G401.6 (cell line): ENCODE measurements at regions not wholly inside any gene's neighbourhood (a gene's known extent, or its start where the extent isn't known, plus 50 kb on each side); places are given as distances from the start of the nearest gene placed in this dataset.
"Not testable (repeated sequence)": the region's sequence is repeated elsewhere in the genome, so short reads cannot be mapped to it uniquely, and the experiment has no call there.

Experiments
- FAIRE-seq: peaks from 2 replicates; lab custom pipeline; 2012; peaks lifted over from hg19 to GRCh38; lab: Jason Lieb, UNC

DNA sequence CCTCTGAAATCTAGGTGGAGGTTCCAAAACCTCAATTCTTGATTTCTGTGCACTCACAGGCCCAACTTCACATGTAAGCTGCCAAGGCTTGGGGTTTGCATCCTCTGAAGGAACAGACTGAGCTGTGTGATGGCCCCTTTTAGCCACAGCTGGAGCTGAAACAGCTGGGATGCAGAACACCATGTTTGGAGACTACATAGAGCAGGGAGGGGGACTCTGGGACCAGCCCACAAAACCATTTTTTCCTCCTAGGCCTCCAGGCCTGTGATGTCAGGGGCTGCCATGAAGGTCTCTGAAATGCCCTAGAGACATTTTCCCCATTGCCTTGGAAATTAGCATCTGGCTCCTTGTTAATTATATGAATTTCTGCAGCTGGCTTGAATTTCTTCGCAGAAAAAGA is 1025.9 kb upstream of the NOVA1 start:
- FAIRE-seq = no peak

DNA sequence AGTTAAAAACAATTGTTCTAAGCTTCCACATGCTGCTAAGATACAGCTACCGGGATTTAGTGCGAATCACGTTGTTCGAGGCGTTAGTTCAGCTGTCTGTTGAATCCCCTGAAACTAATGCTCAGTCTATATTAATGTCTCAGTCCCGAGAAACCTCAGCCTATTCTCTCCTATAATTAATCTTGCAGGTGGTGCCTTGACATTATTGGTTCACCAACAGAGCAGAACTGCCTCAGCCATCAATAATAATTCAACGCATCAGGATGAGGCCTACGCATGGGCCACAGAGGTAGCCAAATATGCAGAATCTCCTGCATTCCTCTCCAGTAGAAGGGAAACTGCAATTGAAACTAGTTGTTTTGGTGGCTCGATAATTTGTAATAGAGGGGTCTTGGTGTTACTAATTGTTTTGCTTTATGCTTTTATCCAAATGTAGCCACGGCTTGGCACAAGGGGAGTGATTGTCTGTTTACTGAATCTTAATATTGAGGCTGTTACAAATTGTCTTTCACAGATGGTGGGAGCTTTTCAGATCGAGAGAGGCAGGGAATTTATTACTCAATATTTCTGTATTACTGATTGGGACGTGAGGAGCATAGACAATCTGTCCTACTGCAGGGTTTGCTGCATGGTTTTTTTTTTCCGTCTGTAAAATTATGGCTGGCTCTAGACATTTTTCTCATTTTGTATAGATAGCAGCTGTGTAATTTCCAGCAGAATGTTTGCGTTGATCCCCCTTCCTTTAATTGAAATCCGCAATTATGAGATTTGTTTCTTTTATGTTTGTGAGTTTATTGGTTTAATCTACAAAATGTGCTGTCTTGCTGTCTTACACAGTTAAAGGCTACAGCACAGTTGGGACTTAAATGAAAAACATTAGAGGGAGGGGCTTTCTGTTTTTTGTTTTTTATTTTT is 1036.5 kb upstream of the NOVA1 start:
- no peak for FAIRE-seq

DNA sequence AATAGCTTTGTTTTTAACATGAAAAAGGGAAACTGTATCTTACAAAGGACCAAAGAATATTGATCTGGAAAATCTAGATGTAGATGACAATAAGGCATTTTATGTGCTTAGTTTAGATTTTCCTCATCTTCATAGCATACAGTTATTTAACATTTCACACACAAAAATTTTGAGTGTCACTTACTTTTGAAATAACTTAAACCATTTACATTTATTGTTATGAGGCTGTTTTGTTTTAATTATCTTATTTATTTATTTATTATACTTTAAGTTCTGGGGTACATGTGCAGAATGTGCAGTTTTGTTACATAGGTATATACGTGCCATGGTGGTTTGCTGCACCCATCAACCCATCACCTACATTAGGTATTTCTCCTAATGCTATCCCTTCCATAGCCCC is 1042.9 kb upstream of the NOVA1 start:
- FAIRE-seq = not testable (repeated sequence)

DNA sequence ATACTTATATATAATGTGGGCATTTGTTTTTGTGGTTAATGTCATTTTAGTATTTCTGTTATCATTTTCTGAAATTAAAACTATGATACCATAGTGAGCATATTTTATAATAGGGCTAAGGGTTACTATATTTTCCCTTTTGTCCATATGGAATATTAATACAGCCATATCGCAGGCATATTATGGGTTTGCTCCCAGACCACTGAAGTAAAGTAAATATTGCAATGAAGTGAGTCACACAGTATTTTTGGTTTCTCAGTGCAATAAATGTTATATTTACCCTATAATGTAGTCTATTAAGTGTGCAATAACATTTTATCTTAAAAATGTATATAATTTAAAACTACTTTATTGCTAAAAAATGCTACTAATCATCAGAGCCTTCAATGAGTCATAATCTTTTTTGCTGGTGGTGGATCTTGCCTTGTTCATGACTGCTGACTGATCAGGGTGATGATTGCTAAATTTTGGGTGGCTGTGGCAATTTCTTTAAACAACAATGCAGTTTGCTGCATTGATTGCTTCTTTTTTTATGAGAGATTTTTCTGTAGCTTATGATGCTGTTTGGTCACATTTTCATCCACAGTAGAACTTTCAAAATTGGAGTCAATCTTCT is 1044.5 kb upstream of the NOVA1 start:
- no peak for FAIRE-seq

DNA sequence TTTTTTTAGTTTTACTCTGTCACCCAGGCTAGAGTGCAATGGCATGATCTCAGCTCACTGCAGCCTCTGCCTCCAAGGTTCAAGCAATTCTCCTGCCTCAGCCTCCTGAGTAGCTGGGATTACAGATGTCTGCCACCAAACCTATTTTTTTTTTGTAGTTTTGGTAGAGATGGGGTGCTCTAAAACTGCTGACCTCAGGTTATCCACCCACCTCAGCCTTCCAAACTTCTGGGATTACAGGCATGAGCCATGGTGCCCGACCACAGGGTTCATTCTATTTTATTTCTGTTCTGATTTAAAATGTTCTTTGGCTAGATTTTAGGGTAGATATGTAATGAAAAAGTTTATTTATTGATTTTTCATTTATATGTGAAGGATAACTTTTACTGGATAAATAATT is 1062.8 kb upstream of the NOVA1 start:
- no peak for FAIRE-seq

DNA sequence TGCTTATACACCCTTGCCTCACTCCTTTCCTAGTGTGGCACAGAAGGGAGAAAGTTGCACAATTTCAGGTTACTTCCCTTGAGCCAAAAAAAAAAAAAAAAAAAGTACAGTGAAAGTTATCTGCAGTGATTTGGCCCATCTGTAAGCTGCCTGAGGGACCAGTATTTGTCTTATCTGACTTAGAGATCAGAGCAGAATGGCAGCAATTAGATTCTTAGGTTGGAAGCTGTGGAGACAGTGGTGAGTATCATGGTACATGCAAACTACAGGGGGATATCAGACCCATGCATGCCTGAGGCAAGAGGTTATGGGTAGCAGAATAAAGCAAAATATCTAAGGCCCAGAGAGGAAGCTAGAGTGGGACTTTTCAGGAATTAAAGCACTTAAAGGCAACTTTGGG is 1070.7 kb upstream of the NOVA1 start:
- FAIRE-seq = no peak

DNA sequence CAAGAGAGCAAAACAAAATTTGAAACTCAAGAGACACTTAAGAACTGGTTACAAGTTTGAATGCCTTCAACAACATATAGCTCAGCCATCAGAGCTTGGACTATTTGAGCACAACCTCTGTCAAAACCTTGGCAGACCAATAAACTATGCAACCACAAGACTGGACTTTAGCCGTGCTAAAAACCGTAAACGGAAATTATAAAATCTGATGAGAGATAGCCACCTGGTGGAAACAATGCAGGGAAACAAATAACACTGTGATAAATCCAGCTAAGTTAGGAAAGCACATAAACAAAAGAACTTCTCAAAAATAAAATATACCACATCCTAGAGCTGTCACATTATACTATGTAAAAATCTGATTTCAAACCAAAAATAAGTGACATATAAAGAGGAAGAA is 1074.2 kb upstream of the NOVA1 start:
- no peak for FAIRE-seq

DNA sequence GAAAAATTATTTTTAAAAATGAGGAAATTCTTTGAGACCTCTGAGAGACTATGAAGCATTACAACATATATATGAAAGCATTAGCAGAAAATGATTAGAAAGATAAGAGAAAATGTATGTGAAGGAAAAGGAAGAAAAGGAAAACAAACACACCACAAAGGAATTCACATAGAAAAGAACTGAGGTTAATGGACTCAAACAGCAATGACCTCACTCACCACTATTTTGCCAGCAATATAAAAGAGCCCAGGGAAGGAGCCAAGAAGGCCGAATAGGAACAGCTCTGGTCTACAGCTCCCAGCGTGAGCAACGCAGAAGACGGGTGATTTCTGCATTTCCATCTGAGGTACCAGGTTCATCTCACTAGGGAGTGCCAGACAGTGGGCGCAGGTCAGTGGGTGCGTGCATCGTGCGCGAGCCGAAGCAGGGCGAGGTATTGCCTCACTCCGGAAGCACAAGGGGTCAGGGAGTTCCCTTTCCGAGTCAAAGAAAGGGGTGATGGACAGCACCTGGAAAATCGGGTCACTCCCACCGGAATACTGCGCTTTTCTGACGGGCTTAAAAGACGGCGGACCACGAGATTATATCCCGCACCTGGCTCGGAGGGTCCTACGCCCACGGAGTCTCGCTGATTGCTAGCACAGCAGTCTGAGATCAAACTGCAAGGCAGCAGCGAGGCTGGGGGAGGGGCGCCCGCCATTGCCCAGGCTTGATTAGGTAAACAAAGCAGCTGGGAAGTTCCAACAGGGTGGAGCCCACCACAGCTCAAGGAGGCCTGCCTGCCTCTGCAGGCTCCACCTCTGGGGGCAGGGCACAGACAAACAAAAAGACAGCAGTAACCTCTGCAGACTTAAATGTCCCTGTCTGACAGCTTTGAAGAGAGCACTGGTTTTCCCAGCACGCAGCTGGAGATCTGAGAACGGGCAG is 1075.2 kb upstream of the NOVA1 start:
- not testable (repeated sequence) for FAIRE-seq

DNA sequence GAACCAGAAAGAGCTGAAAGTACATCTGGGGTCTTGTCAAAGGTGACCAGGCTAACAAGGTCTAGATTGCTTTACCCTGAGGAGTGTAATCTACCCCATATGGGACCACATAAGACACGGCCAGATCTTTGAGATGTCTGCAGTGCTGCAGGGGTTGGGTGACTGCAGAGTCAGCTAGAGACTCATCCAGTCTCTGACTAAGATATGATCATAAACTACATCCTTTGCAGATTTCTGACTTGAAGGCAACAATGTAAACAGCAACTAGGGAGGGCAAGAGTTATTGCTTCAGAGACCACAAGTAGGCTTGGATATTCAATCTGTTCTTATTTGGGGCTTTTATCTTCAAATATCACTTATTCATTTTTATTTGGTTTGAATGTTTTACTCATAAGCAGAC is 1080.5 kb upstream of the FOXG1 start:
- FAIRE-seq = no peak

DNA sequence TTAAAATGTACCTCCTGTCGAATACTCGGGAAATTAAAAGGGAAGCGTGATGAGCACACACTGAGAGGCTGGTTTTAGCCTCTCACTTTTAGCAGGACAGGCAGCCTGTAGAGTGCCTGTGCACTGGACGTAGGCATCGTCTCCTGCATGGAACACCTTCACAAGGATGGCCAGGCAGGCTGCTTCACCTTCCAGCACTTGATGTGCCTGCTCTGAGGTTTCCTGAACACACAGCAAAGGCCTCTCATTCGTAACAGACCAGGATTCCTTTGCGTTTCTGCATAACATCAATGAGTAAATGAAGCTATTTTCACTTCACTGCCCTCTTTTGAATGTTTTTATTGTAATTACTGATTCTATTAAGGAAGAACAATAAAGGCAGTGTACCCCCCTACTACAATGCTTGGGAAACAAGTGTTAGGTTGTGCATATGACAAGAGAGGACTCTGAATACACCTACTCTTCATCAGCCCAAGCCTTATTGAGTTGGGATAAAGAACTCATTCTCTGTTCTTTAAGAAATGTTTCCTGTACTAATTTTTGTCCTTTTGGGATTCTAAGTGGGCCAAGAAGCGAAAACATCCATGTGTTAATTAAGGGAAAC is 1077.6 kb upstream of the FOXG1 start:
- FAIRE-seq = no peak

DNA sequence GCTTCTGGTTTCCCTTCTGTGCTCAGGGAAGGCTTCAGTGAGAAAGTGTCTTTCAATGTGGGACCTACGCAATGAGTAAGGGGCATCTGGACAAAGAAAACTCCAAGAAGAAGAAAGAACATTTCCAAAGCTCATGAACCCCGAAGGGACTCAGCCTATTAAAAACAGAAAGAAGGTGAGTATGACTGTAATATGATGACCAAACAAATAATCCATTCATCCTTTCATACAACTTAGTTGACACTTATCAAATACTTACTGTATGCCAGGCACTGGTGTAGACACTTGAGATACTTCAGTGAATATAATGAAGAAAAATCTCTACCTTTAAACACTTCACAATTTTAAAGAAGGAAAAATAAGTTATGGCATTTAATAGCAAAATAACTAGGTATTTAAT is 1054.2 kb upstream of the FOXG1 start:
- FAIRE-seq = no peak

DNA sequence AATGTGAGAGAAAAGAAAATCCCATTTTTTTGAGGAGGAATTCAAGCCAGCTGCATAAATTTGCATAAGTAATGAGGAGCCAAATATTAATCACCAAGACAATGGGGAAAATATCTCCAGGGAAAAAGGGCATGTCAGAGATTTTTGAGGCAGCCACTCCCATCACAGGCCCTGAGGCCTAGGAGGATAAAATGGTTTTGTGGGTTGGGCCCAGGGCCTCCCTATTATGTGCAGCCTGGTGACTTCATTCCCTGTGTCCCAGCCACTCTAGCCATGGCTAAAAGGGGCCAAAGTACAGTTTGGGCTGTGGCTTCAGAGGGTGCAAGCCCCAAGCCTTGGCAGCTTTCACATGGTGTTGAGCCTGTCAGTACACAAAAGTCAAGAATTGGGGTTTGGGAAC is 1051.0 kb upstream of the FOXG1 start:
- no peak for FAIRE-seq

DNA sequence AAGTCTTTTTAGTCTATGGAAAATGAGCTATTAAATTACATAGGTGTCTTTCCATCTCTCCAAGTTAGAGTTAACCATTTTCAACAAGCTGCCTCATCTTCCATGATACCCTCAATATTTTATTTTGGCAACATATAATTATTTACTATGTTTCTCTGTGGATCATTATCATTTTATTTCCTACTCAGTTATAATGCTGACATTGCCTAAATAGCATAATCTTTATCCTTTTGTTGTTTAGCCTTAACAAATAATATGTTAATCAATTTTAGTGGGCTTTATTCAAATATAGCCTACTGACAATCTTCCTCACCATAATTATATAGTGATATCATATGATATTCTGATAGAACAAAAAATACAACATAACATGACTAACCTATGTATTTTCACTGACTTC is 1044.8 kb upstream of the FOXG1 start:
- FAIRE-seq = no peak

DNA sequence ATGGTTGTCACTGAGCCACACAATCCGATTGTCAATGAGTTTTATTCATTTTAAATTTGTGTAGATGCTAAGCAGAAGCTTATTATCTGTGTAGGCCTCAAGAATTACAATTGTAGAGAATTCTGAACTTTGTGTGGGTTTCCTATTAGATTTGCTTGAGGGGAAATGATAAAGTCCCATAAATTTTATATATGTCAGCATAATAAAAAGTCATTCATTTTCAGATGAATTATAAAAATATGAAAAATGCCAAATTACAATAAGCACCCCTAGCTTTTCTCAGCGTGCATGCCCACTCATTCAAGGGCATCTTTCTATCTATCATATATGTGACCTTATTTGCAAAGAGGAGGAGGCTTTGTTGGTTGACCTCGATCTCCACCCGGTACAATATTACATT is 1041.1 kb upstream of the FOXG1 start:
- FAIRE-seq = no peak

DNA sequence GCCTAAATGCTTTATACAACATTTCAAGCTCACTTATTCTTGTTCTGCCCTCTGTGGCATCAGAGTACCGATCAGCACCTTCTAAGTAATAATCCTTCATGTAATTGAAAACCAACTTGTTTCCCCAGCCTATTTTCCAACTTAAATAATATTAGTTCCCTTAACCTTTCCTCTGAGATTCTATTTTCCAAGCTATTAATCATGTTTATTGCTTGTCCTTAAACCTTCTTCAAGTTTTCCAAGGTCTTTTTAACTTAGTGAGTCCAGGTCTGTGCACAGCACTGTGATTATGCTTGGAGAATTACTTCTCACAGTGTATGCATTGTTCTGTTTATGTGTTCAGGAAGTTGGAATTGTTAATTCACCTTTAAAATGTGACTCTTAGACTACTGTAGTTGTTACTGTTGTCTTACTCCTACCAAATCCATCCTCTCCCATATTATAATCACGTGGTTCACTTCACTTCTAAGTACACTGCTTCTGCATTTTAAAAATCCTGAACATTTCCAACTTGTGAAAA is 1039.3 kb upstream of the FOXG1 start:
- no peak for FAIRE-seq

DNA sequence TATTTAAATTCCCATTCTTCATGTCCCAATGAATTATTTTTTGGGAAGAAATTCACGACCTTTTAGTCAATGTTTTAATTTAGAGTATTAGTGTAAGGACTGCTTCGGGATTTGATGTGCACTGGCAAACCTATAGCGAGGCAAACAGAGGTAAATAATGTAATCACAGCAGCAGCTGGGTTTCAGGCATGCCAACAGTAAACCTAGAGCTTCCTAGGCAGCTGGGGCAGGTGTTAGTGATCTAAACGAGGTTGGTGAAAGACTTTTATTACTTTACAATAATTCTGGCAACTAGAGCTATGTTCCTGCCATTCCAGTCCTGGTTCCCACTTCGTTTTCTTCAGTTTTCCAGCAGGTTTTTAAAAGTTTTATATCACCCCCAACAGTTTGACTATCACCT is 1036.4 kb upstream of the FOXG1 start:
- no peak for FAIRE-seq

DNA sequence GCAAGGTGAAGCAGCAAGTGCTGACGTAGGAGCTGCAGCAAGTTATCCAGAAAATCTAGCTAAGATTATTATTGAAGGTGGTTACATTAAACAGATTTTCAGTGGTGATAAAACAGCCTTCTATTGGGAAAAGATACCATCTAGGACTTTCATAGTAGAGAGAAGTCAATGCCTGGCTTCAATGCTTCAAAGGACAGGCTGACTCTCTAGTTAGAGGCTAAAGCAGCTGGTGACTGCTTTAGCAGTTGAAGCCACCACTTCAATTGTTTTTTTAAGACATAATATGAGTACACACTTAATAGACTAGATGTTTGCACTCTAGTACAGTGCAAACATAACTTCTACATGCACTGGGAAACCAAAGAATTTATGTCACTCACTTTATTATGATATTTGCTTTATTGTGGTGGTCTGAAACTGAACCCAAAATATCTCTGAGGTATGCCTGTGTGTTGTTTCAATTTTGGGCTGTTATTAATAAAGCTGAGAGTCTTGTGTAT is 1026.9 kb upstream of the FOXG1 start:
- FAIRE-seq = no peak

DNA sequence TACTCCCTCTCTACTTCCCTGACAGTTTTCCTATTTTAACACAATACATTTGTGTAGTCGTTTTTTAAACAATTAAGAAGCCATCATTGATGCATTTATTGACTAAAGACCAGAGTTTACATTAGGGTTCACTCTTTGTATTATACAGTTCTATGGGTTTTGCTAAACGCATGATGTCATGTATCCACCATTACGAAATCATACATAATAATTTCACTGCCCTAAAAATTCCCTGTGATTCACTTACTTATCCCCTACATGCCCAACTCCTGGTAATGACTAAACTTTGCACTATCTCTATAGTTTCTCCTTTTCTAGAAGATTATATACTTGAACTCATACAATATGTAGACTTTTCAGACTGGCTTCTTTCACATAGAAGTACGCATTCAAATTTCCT is 1016.5 kb upstream of the FOXG1 start:
- FAIRE-seq = no peak

DNA sequence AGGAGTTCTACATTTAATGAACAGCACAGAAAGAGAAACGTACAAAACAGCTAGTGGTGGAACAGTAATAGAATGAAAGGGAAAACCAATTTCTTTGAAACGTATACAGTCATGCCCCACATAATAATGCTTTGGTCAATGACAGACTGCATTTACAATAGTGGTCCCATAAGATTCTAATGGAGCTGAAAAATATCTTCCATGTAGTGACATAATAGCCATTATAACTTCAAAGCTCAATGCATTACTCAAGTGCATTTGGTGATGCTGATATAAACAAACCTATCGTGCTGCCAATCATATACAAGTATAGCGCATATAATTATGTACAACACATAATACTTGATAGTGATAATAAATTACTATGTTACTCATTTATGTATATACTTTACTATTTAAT is 1008.9 kb upstream of the FOXG1 start:
- FAIRE-seq = not testable (repeated sequence)

DNA sequence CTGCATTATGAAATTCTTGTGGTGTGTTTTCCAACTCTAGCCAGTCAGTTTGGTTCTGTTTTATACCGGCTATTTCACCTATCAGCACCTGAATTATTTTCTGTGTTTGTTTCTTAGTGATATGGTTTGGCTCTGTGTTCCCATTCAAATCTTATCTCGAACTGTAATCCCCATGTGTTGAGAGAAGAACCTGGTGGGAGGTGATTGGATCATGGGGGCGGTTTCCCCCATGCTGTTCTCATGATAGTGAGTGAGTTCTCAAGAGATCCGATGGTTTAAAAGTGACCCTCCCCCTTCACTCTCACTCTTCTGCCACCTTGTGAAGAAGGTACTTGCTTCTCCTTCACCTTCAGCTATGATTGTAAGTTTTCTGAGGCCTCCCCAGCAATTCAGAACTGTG is 1006.2 kb upstream of the FOXG1 start:
- FAIRE-seq = not testable (repeated sequence)

DNA sequence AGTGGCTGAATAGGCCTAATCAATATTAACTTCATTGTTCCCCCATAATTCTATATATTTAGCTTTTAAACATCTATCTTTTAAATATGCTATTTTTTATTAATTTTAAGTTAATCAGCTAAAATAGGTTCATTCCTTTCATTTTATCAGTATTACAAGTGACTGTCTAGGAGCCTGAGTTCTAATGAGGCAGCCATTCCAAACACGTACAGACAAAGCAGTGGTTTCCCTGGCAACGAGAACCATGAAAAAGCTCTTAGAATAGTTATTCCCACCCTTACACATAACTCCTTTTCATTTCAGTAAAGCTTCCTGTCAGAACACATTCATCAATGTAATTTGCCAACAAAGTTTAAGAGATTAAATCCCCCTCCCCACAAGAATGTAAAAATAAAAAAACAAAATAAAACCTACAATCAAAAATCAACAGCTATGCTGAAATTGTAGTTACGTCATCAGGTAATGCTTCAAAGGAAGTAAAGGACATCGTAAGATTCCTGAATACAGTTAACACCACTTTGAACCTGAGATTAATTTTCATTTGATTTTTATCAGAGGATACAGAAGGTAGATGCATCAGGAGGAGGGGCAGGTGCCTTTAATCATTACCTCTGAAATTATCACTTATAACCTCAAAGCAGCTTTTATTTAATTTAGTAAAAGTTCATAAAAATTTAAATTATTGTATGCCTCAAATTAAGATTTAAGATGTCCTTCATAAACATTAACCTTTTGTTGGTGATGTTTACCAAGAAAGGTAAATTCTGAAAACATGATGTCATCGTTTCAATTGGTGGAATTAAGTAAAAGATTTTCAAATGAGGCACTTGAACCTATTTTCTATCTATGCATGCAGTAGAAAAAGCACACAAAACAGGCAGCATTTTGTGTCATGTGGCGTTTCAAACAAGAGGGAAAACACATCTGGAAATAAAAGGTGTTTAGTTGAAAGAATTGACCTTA is 967.2 kb upstream of the FOXG1 start:
- FAIRE-seq = not testable (repeated sequence)
